ENCODE measurements at regions not wholly inside any gene's neighbourhood (a gene's known extent, or its start where the extent isn't known, plus 50 kb on each side); places are given as distances from the start of the nearest gene placed in this dataset.

DNA sequence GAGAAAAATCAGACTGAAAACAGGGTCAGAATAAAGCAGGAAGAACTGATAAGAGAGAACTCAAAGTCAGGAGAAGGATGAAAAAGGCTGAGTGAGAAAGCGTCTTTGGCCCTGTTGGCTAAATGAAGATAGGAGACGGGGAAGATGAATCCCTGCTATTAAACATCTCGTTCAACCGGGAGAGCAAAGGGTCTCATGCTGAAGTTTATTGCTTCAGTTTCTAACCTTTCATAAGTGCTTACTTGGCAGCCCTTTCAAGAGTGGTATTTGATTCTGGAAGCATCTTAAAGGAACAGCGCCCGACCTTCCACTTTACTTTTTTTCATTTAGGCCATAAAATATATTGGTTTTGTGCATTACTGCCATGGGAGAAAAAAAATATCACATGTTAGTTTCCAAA lies 288.3 kb upstream of the RBFOX1 start:
- no peak for TF ChIP-seq EZH2 (IDR thresholded peaks at IDR 0.05; ENCODE audit: borderline replicate concordance, low read depth, low read length, severe bottlenecking)
- TF ChIP-seq, protein P1, sequence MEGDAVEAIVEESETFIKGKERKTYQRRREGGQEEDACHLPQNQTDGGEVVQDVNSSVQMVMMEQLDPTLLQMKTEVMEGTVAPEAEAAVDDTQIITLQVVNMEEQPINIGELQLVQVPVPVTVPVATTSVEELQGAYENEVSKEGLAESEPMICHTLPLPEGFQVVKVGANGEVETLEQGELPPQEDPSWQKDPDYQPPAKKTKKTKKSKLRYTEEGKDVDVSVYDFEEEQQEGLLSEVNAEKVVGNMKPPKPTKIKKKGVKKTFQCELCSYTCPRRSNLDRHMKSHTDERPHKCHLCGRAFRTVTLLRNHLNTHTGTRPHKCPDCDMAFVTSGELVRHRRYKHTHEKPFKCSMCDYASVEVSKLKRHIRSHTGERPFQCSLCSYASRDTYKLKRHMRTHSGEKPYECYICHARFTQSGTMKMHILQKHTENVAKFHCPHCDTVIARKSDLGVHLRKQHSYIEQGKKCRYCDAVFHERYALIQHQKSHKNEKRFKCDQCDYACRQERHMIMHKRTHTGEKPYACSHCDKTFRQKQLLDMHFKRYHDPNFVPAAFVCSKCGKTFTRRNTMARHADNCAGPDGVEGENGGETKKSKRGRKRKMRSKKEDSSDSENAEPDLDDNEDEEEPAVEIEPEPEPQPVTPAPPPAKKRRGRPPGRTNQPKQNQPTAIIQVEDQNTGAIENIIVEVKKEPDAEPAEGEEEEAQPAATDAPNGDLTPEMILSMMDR (IDR thresholded peaks at IDR 0.05; ENCODE audit: extremely low read depth in 1 of 2, insufficient read depth in 1 of 2, low read depth in 1 of 2, low read length in 2 of 2): no peak
- no peak for TF ChIP-seq POLR2A (IDR thresholded peaks at IDR 0.05; ENCODE audit: low read depth, low read length)
- TF ChIP-seq, protein P2, sequence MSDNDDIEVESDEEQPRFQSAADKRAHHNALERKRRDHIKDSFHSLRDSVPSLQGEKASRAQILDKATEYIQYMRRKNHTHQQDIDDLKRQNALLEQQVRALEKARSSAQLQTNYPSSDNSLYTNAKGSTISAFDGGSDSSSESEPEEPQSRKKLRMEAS (IDR thresholded peaks at IDR 0.05; ENCODE audit: insufficient read depth, insufficient read length): no peak
